AG04449 (cell line): ENCODE measurements at regions not wholly inside any gene's neighbourhood (a gene's known extent, or its start where the extent isn't known, plus 50 kb on each side); places are given as distances from the start of the nearest gene placed in this dataset.

ENCODE experiments used
- CTCF ChIA-PET: fragments of 350-600 bp; formaldehyde crosslinking; extraction: SDS; loops from one replicate; lab custom pipeline; 2021; ENCODE audit warnings: antibody characterized with exemption; lab: Yijun Ruan, JAX
- POLR2A ChIA-PET: fragments of 400-600, 350-600 bp; formaldehyde crosslinking; extraction: SDS; loops from one replicate; lab custom pipeline; 2020; ENCODE audit warnings: antibody characterized with exemption, inconsistent platforms; lab: Yijun Ruan, JAX
- DNase-seq: peaks from one replicate; pipeline ENCODE4 v3.0.0-alpha.2; 2010; ENCODE audit warnings: low read depth, low spot score
- H3K4me3 ChIP-seq: 2 replicates; pipeline ENCODE4 v1.5.1; 2011; ENCODE audit warnings: low read depth, mild to moderate bottlenecking, control low read depth, low read length
- CTCF ChIP-seq: IDR thresholded peaks from one replicate; pipeline ENCODE4 v1.5.1; 2011; ENCODE audit warnings: mild to moderate bottlenecking, moderate library complexity, low read length, control low read depth, inconsistent platforms; ENCODE audit not compliant: insufficient read depth; ENCODE audit errors: missing control alignments

DNA sequence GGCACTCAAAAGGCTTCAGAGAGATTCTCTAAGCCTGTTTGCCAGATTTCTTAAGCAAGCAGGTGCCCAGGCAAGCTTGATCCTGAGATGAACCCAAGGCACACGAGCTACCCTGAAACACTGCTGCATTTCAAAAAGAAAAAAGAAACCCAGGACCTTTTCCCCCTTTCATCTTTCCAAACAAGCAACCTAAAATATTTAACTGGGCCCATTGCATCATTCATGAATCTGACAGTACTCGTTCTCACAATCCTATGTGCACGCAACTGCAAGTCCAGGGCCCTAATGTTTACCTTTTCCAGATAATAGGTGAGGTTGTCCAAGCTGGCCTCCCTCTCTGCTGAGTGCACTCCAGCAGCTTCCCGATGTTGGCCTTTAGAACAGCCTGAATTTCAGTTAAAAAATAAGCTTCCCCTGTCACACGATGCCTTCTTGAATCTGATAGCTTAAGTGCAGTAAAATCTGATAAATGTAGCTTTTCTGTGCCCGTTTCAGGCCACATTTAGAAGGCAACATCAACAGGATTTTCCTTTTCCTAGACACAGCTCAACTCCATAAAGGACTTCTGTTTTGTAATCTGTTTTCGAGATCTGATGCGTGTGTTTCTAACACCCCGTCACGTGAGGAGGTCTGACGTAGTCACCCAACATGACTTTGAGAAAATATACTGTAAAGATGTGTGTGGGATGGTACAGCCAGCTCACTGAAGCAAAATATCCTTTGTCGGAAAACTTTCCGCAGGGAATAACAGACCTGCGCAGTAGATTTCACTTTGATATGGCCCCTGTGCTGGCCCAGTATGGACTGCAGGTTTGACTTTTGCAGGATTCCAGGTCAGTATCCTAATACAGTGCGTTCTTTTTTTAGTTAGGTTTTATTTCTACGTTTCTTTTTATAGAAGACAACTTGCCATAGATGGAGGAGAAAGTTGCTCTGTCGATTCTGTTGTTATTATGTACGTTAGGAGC lies 55.1 kb upstream of the RASA2 start:
- ChIA-PET CTCF (interaction anchor here (0.6 to 13.1 kb wide), 10 partner anchors 8 to 127 kb away, joined by 3 to 161 read pairs (median 4); no protein-coding TSS in a partner anchor), POLR2A (interaction anchor here (0.6 to 1.0 kb wide), 2 partner anchors 10 to 22 kb away, joined by 3 read pairs; no protein-coding TSS in a partner anchor)
- H3K4me3 ChIP-seq = no peak overlapping the region
- DNase-seq = no peak
- TF ChIP-seq CTCF = no peak

- POLR2A ChIA-PET = interaction anchor here (0.6 kb wide), 1 partner anchor 111 kb away, joined by 3 read pairs; no protein-coding TSS in a partner anchor
- no peak overlapping the region for H3K4me3 ChIP-seq
- TF ChIP-seq CTCF = no peak
- CTCF ChIA-PET = interaction anchor here (0.8 to 13.1 kb wide), 4 partner anchors 7 to 129 kb away, joined by 3 to 161 read pairs (median 6); no protein-coding TSS in a partner anchor
- no peak for DNase-seq
Observed at GRCh38 chr3:141432904-141433303, 53.9 kb upstream of the RASA2 start.

DNA sequence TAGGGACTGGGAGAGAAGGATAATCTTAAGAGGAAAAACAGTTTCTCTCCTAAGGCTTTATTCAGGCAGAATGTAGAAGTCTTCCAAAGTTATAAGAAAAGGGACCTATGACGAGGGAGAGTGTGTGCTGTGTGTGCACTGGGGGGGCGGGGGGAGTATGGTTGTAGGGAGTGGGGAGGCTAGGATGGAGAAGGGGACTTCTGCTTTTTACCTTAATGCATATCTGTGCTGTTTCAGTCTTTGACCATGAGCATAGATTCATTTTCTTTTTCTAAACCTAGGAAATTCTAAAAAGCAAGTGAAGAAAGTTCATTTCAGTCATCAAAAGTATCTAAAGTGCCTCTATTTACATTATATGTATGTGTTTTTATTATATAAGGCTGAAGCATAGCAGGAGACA lies 52.6 kb upstream of the RASA2 start:
- ChIA-PET CTCF (interaction anchor here (0.7 to 1.3 kb wide), 5 partner anchors 9 to 132 kb away, joined by 3 to 4 read pairs (median 3); no protein-coding TSS in a partner anchor), POLR2A (interaction anchor here (0.9 kb wide), 1 partner anchor 8 kb away, joined by 4 read pairs; no protein-coding TSS in a partner anchor)
- no peak for TF ChIP-seq CTCF
- no peak for DNase-seq
- H3K4me3 ChIP-seq = no peak overlapping the region

DNA sequence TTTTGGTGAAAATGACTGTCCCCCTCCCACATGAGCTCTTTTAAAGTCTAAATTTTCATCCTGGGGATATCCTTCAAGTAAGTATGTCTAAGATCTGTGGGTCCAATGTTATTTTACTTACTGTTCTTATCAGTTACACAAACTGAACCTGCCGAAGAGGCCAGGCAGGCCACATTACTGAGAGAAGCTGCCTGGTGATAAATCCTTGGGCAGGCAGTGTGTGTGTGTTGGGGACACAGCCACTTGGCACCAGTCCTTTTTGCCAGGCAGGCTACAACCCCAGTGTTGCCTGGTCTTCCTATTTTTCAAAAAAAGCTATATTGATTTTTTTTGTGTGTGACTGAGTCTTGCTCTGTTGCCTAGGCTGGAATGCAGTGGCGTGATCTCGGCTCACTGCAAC lies 50.6 kb upstream of the RASA2 start:
- no peak for TF ChIP-seq CTCF
- POLR2A ChIA-PET = no interaction called here
- no peak overlapping the region for H3K4me3 ChIP-seq
- DNase-seq = no peak
- CTCF ChIA-PET = interaction anchor here (0.8 to 9.9 kb wide), 8 partner anchors 9 to 133 kb away, joined by 3 to 161 read pairs (median 4); no protein-coding TSS in a partner anchor
